GM21786 (cell line): ENCODE measurements at regions not wholly inside any gene's neighbourhood (a gene's known extent, or its start where the extent isn't known, plus 50 kb on each side); places are given as distances from the start of the nearest gene placed in this dataset.

Source experiments
- ATAC-seq: cut with Tn5 transposase; IDR thresholded peaks from one replicate; pipeline ENCODE4 v1.9.1; 2021; ENCODE audit not compliant: unreplicated experiment

- no peak for ATAC-seq
Measured at GRCh38 chr2:42849311-42849710, 56.9 kb upstream of the HAAO start.

GRCh38 chr2:42848726-42849290, 56.4 kb upstream of the HAAO start:
- no peak for ATAC-seq

- ATAC-seq: no peak
Measured at GRCh38 chr2:42848265-42848664, 55.9 kb upstream of the HAAO start.

- no peak for ATAC-seq
Measured at GRCh38 chr2:42847596-42848151, 55.3 kb upstream of the HAAO start.

GRCh38 chr2:42846932-42847595, 54.7 kb upstream of the HAAO start:
- no peak for ATAC-seq

DNA sequence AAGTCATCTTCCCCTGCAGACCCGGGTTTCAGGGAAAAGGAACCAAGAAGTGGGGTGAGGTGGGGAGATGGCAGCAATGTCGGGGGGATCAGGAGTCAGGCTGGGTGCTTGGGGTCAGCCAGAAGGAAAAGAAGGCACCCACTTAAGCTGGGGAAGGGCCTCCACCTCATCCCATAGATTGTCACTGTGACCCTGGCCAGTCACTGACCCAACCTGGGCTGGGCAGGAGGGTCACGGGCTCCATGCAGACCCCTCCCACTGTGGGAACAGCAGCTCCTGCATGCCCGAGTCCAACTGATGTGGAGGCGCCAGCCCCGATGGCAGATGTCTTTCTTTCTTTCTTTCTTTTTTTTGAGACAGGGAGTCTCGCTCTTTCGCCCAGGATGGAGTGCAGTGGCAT, 53.6 kb upstream of the HAAO start:
- no peak for ATAC-seq

DNA sequence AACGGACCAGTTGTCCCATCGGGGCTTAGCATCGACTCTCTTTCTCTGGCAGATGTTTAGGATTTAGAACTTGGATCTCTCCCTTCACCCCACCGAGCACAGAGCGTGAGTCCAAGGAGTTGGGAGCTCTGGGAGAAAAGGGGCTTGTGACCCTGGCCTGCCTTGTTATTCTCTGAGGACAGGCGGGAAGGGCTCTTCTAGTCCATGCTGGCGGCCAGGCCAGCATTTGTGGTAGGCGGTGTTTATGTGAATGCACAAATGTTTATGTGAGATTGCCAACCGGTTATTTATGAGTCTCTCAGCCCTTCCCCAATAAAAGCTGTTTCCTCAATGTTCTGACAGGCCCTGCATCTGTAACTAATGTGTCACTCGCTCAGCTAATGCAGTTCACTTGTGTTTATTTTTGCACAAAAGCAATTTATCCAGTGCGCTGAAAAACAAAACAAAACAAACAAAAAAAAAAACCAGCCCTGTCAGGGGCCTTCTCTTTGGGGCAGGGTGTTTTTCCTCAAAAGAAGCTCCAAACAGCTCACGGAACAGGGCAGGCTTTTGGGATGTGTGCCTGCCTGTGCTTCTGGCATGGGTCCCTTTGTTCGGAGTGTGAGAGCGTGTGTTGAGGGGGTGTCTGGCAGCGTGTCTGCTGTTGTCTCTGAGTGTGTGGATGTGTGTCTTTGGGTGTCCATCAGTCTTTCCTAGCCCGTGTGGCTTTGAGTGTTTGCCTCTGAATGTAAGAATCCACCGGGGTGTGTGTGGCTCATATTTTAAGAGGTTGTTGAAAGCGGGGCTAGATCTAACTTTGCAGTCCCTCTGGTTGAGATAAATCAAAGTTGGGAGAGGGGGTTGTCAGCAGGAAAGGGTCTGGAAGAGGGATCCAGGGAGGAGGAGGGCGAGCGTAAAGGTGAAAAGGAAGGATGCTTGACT, 52.8 kb upstream of the HAAO start:
- no peak for ATAC-seq

DNA sequence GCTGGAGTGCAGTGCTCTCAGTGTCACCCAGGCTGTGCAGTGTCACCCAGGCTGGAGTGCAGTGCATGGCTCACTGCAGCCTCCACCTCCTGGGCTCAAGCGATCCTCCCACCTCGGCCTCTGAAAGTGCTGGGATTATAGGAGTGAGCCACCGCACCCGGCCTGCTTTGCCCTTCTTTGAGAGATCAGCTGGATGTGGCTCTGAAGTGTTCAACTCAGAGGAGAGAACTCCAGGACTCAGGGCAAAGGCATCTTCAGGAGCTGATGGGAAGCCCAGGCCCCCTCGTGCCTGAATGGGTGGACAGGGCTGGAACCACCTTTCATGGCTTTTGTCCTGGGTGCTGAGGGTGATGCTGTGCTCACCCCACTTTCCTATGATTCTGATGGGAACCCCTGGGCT, 52.0 kb upstream of the HAAO start:
- ATAC-seq: no peak

DNA sequence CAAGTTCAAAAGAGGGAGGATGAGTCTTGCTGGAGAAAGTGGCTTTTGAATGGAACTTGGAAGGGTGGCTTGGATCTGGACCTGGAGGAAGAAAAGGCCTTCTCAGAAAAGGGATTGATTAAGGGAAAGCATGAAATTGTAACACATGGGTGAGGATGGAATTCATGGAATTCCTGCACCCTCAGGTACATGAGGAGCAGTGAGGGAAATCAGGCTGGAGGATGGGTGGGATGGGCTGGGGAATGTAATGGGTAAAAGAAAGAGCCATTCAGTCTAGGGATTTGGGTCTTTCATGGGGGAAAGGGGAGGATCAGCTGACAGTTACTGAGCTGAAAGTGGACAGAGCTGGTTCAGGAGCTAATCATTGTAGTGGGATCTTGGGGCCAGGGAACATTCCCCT, 51.2 kb upstream of the HAAO start:
- no peak for ATAC-seq

DNA sequence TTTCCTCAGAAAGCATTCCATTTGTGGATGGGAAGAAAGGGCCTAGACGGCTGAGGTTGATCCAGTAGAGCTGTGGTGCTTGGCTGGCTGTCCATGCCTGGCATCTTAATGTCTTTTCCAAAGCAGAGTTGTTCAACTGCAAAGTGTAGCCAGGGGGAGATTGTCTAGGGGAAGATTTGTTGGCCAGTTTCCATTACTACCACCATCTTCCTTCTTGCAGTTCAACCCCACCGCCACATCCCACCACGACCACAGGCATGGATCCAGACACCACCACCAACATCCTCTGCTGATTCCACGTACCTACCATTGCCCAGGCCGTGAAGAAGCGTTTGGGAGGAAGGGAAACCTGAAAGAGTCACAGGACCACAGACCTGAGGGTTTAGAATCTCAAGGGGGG, 50.7 kb upstream of the HAAO start:
- no peak for ATAC-seq

GRCh38 chr2:42842466-42842865, 50.1 kb upstream of the HAAO start:
- ATAC-seq: no peak
